GM11168 (cell line): ENCODE measurements at regions not wholly inside any gene's neighbourhood (a gene's known extent, or its start where the extent isn't known, plus 50 kb on each side); places are given as distances from the start of the nearest gene placed in this dataset.

ENCODE experiments used
- in situ Hi-C: fragments of 300-500 bp; cut with MboI; formaldehyde crosslinking; loops from one replicate; pipeline ENCODE4 v1.12.0; 2022; ENCODE audit warnings: low sequenced_read_pairs; ENCODE audit not compliant: unreplicated experiment

GRCh38 chr9:26744191-26744965 lies 148.2 kb downstream of the CAAP1 start:
- in situ Hi-C loops: loop anchor here (5.0 kb wide), 1 partner anchor 98 kb away; no protein-coding TSS in a partner anchor

GRCh38 chr9:26742828-26743476 lies 149.7 kb downstream of the CAAP1 start:
- in situ Hi-C loops: loop anchor here (5.0 kb wide), 1 partner anchor 99 kb away; no protein-coding TSS in a partner anchor

GRCh38 chr9:26735160-26735559 lies 157.4 kb downstream of the CAAP1 start:
- in situ Hi-C loops: no loop called here

GRCh38 chr9:26729187-26729586 lies 163.4 kb downstream of the CAAP1 start:
- in situ Hi-C loops: no loop called here

- in situ Hi-C loops: no loop called here
Measured at GRCh38 chr9:26727471-26727870, 165.1 kb downstream of the CAAP1 start.

- in situ Hi-C loops: no loop called here
Measured at GRCh38 chr9:26725573-26725972, 167.0 kb downstream of the CAAP1 start.

GRCh38 chr9:26723486-26723885 lies 169.1 kb downstream of the CAAP1 start:
- in situ Hi-C loops: no loop called here

GRCh38 chr9:26722755-26723154 lies 169.8 kb downstream of the CAAP1 start:
- in situ Hi-C loops: no loop called here

GRCh38 chr9:26710008-26710407 lies 182.6 kb downstream of the CAAP1 start:
- in situ Hi-C loops: no loop called here

GRCh38 chr9:26706223-26706622 lies 186.4 kb downstream of the CAAP1 start:
- in situ Hi-C loops: no loop called here

- in situ Hi-C loops: no loop called here
Measured at GRCh38 chr9:26695298-26695622, 197.3 kb downstream of the CAAP1 start.

- in situ Hi-C loops: no loop called here
Measured at GRCh38 chr9:26694381-26695297, 198.0 kb downstream of the CAAP1 start.

- in situ Hi-C loops: no loop called here
Measured at GRCh38 chr9:26689041-26689440, 203.6 kb downstream of the CAAP1 start.

GRCh38 chr9:26687421-26687820 lies 205.2 kb downstream of the CAAP1 start:
- in situ Hi-C loops: no loop called here

- in situ Hi-C loops: no loop called here
Measured at GRCh38 chr9:26685818-26686217, 206.8 kb downstream of the CAAP1 start.

GRCh38 chr9:26684029-26684428 lies 208.6 kb downstream of the CAAP1 start:
- in situ Hi-C loops: no loop called here

- in situ Hi-C loops: no loop called here
Measured at GRCh38 chr9:26682796-26683496, 209.7 kb downstream of the CAAP1 start.

GRCh38 chr9:26682041-26682440 lies 210.6 kb downstream of the CAAP1 start:
- in situ Hi-C loops: no loop called here

GRCh38 chr9:26677965-26678706 lies 214.5 kb downstream of the CAAP1 start:
- in situ Hi-C loops: no loop called here

- in situ Hi-C loops: no loop called here
Measured at GRCh38 chr9:26675035-26675434, 217.6 kb downstream of the CAAP1 start.
